GM12875 (cell line): ENCODE measurements at regions not wholly inside any gene's neighbourhood (a gene's known extent, or its start where the extent isn't known, plus 50 kb on each side); places are given as distances from the start of the nearest gene placed in this dataset.

Source experiments
- H3K4me3 ChIP-seq: one replicate; pipeline ENCODE4 v1.5.1; 2011; ENCODE audit warnings: low read depth, low read length, control low read depth
- TF ChIP-seq, protein P1 (sequence below): IDR thresholded peaks from 2 replicates; pipeline ENCODE4 v1.5.1; 2011; ENCODE audit warnings: low read depth, mild to moderate bottlenecking, control low read depth, inconsistent platforms, low read length, moderate library complexity, borderline replicate concordance; ENCODE audit not compliant: insufficient read depth

DNA sequence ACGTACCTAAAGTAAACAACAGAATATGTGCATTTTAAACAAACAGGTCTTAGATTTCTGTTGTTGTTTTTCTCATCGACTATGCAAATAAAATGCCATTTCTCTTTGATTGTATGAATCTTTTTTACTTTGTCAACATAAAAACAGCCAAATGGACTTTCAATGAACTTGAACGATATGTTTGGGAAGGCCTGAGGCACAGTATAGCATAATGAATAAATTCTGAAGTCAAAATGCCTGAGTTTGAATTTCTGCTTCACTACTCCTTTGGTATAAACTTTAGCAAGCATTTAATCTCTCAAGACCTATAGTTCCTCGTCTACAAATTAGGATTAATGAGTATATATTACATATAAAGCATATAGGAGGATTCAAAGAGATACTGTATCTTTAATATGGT, 1369.9 kb upstream of the TENM4 start:
- TF ChIP-seq, protein P1, sequence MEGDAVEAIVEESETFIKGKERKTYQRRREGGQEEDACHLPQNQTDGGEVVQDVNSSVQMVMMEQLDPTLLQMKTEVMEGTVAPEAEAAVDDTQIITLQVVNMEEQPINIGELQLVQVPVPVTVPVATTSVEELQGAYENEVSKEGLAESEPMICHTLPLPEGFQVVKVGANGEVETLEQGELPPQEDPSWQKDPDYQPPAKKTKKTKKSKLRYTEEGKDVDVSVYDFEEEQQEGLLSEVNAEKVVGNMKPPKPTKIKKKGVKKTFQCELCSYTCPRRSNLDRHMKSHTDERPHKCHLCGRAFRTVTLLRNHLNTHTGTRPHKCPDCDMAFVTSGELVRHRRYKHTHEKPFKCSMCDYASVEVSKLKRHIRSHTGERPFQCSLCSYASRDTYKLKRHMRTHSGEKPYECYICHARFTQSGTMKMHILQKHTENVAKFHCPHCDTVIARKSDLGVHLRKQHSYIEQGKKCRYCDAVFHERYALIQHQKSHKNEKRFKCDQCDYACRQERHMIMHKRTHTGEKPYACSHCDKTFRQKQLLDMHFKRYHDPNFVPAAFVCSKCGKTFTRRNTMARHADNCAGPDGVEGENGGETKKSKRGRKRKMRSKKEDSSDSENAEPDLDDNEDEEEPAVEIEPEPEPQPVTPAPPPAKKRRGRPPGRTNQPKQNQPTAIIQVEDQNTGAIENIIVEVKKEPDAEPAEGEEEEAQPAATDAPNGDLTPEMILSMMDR: no peak
- H3K4me3 ChIP-seq: no peak overlapping the region

DNA sequence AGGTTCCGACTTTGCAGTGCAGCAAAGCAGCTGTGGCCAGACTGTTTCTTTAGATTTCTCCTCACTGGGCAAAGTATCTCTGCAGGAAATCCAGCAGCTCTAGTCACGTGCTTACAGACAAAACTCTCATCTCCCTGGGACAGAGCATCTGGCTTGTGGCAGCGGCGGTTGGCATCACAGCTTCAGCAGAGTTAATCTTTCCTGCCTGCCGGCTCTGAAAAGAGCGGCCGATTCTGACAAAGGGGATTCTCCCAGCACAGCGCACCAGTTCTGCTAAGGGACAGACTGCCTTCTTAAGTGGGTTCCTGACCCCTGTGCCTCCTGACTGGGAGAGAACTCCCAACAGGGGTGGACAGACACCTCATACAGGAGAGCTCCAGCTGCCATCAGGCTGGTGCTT, 1357.3 kb upstream of the TENM4 start:
- no peak overlapping the region for H3K4me3 ChIP-seq
- TF ChIP-seq, protein P1: no peak

DNA sequence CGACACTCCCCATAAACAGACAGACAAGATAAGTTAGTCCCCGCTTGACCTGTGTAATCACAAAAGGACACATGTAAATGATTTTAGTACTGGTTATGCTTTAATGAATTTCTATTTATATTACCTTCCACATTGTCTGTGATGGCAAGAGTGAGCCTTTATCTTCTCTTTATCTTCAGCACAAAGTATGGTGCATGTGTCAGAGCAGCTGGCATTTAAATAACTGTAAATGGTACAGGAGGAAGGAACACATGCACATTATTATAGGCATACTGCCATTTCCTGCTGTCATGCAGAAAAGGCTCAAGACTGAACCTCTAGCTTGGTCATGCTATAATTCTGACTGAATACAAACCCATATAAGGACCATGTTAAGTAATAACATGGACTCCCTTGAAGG, 1342.7 kb upstream of the TENM4 start:
- no peak overlapping the region for H3K4me3 ChIP-seq
- TF ChIP-seq, protein P1: no peak

DNA sequence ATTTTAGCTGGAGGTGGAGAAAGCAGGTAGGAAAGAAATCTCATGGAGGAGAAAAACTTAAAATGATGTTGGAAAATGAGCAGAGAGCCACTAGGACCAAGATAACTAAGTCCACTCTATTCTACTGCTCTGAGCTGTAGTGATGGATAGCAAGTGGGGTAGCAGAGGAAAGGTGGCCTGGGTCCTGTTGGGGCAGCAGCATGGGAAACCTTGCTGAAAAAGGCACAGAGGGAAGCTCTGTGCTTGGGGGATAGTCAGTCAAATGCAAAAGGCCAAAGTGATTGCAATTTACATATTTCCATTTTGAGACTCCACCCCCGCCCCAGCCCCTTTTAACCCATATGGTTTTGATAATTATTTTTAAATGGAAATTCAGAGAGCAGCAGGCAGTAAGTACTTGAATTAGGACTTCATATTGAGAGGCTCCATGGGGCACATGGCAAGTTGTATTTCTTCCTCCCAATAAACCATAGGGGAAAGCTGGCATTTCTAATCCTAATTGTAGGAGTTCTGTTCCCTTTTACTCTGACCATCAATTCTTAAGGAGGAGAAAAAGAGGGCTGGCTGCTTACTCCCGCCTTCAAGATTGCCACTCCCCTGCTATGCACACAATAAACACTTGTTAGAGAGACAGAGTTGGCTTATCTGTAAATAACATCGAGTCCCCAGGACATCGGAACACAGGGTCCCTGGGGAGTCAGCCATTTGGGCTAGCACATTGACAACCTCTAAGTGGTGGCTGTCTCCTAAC, 1341.5 kb upstream of the TENM4 start:
- TF ChIP-seq, protein P1: no peak
- no peak overlapping the region for H3K4me3 ChIP-seq

DNA sequence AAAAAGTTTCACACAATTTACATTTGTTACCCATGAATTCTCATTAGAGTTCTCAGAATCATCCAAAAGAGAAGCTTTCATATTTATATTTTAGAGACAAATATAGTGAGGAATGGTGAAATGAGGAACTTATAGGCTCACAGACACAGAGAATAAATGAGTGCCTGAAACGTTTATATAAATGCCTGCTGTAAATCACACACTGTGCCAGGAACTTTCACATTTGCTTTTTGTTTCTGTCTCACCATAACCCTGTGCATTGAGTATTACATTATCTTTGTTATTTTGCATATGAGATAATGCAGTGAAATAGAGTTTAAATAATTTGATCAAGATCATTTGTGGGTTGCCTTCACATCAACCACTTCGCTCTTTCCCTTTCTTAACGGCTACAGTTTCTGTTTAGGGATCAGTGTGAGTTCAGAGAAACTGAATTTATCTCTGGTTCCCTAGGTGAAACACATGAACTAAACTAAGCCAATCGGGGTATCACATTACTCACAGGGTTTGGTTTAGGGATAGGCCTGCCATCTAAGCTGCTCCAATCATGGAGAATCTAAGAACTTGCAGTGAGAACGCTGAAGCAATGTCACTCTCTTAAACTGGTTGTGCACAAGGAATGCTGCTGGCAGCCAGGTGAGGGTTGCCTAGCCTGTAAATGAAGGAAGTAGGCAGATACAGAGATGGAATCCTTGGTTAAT, 1339.2 kb upstream of the TENM4 start:
- H3K4me3 ChIP-seq: no peak overlapping the region
- TF ChIP-seq, protein P1: no peak

DNA sequence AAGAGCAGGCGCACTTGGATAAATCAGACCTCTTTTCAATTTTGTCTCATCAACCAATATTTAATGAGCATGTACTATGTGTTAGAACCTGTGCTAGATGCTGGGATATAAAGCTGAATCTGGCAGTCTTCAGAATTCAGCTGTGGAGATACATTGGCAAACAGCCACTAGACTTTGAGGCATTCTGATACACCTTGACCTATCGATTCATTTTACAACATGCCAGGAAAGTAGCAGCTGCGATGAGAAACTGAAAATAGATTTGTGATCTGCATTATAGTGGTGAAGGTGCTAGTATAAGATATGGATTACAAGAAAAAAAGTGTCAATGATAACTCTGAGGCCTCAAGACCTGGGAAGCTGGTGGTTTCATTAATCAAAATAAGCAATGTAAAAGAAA, 1338.1 kb upstream of the TENM4 start:
- H3K4me3 ChIP-seq: no peak overlapping the region
- TF ChIP-seq, protein P1: no peak

DNA sequence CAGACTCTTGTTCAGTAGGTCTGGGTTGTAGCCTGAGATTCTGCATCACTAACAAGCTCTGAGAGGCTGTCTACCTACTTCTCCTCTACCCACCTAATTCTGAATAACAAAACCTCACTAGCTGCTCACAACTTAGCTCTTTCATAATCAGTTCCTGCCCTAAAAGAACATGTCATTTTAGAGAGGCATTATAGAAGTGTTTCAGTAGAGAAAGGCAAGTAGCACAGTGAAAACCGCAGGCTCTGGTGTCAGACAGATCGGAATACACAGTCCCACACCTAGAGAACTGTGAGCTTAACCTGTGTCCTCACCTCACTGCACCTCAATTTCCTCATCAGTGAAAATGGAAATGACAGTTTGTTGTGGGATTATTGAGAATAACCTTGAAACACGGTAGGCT, 1337.6 kb upstream of the TENM4 start:
- TF ChIP-seq, protein P1: no peak
- no peak overlapping the region for H3K4me3 ChIP-seq
